IPS-NIHi7 (cell line): ENCODE measurements at regions not wholly inside any gene's neighbourhood (a gene's known extent, or its start where the extent isn't known, plus 50 kb on each side); places are given as distances from the start of the nearest gene placed in this dataset.

Source experiments
- DNase-seq: peaks from one replicate; pipeline ENCODE4 v3.0.0; 2012; ENCODE audit warnings: mixed read lengths; ENCODE audit errors: extremely low spot score

DNA sequence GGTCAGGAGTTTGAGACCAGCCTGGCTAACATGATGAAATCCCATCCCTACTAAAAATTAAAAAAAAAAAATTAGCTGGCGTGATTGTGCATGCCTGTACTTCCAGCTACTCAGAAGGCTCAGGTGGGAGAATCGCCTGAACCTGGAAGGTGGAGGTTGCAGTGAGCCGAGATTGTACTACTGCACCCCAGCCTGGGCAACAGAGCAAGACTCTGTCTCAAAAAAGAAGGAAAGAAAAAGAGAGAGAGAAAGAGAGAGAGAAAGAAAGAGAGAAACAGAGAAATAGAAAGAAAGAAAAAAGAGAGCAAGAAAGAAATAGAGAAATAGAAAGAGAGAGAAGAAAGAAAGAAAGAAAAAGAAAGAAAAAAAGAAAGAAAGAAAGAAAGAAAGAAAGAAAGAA is 292.8 kb upstream of the KLF6 start:
- DNase-seq: no peak

DNA sequence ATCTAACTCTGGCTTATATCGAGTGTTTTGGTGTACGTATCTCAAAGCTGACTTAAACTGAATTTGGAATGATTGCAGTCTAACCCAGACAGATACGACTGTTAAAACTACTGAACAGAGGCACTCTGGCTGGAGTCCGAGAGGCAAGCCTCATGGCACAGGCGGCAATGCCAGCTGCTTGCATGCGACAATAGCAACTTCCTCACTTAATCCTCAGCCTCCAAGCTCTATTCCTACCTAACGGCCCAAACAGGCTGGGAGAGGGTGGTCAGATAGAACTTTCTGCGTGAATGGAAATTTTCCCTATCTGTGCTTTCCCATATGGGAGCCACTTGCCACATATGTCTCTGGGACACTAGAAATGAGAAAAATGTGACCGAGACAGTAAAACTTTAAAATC is 292.0 kb upstream of the KLF6 start:
- DNase-seq: no peak

DNA sequence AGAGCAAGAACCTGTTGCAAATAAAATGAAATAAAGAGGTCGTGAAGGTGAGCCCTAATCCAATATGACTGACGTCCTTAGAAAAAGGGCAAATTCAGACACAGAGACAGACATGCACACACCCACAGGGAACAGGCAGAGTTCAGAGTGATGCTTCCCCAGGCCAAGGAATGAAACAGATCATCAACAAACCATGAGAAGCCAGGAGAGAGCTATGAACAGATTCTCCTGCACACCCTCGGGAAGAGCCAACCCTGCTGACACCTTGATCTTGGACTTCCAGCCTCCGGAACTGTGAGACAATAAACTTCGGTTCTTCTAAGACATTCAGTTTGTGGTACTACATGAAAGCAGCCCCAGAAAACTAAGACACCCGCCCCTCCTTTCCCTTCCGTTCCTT is 290.4 kb upstream of the KLF6 start:
- no peak for DNase-seq

DNA sequence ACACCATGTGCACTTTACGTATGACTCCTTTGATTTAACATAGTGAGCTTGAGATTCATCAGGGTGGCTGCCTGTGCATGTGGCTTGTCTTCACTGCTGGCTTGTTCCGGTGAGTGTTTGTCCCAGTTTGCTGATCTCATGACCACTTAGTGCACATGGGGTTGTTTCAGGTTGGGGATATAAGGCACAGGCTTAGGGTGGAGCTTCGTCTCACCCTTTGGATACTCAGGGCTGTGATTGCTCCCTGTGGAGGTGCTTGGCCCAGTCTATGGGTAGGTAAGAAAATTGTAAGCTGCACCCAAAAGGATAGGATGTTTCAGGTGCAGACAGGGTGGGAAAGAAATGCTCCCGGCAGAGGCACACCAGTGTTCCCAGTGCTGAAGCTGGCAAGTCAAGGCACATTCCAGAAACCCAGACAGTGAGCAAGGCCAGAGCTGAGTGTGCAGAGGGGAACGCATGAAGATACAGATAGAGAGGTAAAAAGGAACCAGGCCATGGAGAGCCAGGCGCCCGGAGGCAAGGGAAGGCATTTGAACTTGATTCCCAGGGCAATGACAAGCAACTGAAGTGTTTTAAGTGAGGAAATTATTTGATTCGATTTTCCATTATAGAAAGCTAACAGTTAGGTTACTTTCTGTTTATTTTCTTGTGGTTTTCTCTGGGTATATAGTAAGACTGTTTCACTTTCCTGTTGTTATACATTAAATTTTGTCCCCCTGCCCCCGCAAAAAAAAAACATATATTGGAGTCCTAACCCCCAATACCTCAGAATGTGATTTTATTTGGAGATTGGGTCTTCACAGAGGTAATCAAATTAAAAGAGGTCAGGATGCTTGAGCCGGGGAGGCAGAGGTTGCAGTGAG is 289.8 kb upstream of the KLF6 start:
- no peak for DNase-seq

DNA sequence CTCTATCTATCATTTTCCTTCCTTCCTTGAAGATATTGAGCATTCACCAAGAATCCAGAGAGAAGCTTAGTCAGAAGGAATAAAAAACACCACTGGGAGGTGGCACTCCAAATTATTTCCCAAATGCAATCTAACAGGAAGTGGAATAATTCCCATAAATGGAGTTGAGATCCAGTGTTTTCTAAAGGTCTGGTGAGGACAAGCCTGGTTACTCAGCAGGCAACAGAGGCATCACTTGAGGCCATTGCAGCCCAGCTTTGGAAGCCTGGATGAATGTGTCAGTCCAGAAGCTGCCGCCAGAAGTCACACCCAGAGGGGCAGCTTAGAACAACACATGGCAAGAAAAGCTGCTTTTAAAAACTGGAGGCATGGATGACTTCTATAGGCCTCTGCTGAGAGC is 288.9 kb upstream of the KLF6 start:
- DNase-seq: no peak

DNA sequence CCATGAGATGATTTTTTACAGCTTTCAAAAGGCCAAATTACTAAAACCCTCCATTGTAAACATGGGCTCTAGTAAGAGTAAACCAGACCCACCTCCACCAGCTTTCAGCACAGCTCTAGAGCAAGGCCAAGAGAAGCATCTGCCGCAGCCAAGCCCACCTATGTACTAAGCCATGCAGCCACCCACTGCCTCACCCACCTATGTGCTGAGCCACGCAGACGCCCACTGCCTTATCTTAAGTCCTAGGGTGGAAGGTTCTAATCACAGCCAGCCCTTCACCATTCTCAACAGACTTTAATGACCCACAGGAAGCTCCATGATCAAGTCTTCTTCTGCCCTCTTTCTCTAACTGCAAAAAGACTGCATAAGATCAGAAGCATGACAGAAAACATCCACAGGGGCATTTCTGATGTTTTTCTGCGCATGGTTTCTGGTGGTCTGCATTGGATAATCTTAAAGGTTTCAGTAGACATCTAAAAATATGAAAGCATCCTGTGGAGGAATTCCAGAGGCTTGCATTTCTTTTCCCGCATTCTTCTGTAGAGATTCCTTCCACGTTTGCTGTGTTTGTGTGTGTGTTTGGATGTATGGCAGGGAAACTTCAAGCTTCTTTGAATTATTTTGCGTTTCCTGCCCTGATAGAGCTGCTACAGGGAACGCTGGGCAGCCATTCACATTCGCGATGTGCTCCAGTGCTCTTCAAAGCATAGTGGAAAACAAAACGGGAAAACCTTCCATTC is 286.1 kb upstream of the KLF6 start:
- no peak for DNase-seq

DNA sequence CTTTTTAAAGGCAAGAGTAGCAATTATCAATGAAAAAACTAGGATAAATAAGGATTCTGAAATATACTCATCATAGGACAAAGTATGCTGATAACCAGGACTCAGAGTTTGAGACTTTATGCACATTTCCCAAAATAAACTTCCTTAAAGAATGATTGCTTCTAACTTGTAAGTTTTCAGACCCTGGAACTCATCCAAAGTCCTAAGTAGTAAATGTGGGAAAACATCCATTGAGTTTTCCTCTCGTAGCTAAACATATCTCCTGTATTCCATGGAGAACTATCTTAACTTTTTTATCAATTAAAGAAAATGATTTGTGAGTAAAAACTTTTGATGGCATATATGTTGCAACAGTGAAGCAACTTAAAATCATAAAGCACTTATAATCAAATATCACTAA is 285.2 kb upstream of the KLF6 start:
- DNase-seq: no peak

DNA sequence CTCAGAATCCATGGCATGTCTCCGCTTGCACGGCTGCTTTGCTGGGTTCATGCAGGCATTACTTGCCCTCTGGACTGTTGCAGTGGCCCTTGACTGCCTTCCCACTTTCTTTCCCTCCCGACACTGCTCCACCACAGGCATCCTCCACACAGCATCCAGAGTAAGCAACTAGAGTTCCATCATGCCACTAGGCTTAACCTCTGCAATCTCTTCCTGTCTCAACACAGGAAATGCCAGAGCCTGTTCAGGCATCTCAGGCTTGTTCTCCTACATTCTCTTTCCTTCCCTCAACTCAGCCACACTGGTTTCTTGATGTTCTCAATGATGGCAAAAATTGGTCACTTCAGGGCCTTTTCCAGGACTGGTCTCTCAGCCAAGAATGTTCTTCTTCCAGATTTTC is 284.5 kb upstream of the KLF6 start:
- DNase-seq: no peak

GRCh38 chr10:4068629-4069028 is 283.6 kb upstream of the KLF6 start:
- DNase-seq: no peak

DNA sequence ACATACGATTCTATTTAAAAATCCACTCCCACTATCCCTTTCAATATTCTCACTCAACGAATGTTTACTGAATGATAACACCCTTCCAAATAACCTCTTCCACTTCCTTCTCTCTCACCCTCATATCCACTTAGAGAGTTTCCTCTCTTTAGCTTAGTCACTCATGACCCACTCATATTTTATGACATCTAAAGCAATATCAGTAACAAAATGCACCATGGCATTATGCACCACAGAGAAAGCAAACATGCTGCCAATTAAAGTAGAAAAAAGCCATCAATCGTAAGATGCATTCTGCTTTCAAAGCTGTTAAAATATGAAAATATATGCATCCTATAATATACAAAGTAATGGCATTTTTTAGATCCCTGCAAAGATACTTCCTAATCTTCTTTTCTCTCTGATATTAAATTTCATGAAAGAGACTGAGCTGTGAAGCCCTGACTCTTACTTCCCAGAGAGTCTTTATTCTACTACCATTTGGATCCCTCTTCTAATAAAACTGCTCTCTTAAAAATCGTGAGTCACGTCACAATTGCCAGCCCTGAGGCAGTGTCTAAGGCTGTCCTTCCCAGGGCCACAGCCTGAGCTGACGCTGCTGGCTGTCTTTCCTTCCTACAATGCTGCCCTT is 283.0 kb upstream of the KLF6 start:
- no peak for DNase-seq

GRCh38 chr10:4067531-4067930 is 282.5 kb upstream of the KLF6 start:
- DNase-seq: no peak

- DNase-seq: no peak
Observed at GRCh38 chr10:4066581-4067390, 281.8 kb upstream of the KLF6 start.

DNA sequence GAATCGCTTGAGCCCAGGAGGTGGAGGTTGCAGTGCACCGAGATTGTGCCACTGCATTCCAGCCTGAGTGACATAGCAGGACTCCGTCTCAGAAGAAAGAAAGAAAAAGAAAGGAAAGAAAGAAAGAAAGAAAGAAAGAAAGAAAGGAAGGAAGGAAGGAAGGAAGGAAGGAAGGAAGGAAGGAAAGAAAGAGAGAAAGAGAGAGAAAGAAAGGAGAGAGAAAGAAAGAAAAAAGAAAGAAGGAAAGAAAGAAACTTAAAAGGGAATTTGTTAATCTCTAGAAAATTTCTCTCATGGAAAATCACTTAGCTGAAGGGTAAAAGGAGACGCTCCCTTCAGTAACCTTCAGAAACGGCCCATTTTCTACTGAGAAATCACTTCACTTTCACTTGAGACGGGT is 279.5 kb upstream of the KLF6 start:
- DNase-seq: no peak

DNA sequence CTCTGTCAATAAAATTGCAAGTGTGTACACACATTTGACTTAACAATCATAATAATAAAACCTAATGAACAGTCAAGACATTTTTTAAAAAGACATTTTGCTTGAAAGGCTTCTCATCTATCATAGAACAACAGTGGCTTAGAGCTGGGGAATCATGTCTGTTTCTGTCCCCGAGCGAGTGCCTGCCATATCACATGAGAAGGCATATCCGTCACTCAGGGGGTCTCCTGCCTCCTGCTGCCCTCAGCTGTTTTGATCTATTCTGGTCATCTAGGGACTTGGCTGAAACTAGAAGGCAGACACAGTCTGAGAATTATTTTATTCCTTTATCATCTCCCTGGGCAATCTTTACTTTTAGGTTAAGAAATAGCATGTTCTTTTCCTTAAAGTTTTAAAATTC is 278.7 kb upstream of the KLF6 start:
- DNase-seq: no peak

DNA sequence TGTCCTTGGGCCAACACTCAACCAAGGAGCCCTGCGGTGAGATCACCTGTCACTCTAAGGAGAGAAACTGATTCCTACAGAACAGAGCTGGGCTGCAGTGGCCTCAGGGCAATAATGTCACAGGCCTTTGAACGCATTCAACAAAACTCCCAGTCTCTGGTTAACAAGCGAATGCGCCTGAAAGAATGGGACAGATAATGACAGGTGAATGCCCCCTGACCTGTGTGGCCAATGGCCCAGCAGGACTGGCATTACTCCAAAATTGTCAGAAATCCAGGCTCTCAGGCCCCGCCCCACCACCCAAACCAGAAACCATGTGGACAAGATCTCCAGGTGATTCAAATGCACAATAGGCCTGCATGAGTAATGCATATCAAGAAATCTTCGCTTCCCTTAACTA is 277.7 kb upstream of the KLF6 start:
- DNase-seq: no peak

GRCh38 chr10:4062072-4062471 is 277.1 kb upstream of the KLF6 start:
- DNase-seq: no peak

- no peak for DNase-seq
Observed at GRCh38 chr10:4061441-4061951, 276.5 kb upstream of the KLF6 start.

GRCh38 chr10:4059471-4060138 is 274.6 kb upstream of the KLF6 start:
- no peak for DNase-seq

GRCh38 chr10:4058514-4059029 is 273.6 kb upstream of the KLF6 start:
- no peak for DNase-seq

- DNase-seq: no peak
Observed at GRCh38 chr10:4057725-4058513, 272.9 kb upstream of the KLF6 start.
